Peyer's patch (tissue), 4 donors: ENCODE measurements at regions not wholly inside any gene's neighbourhood (a gene's known extent, or its start where the extent isn't known, plus 50 kb on each side); places are given as distances from the start of the nearest gene placed in this dataset.

Experiments used
- DNase-seq, 3 donors: peaks; one replicate each; pipeline ENCODE4 v3.0.0-alpha.2; 2017 to 2019
- H3K27ac ChIP-seq, 4 donors: fragments of 200-600 bp; sonication (generic); one replicate each; pipeline ENCODE4 v1.5.1; 2016 to 2019
- H3K27me3 ChIP-seq, 2 donors: fragments of 200-600 bp; sonication (generic); one replicate each; pipeline ENCODE4 v1.5.1; 2019
- H3K36me3 ChIP-seq, 3 donors: fragments of 200-600 bp; sonication (generic); one replicate each; pipeline ENCODE4 v1.5.1; 2016 to 2019
- H3K4me1 ChIP-seq, 4 donors: fragments of 200-600 bp; sonication (generic); one replicate each; pipeline ENCODE4 v1.5.1; 2016 to 2019
- H3K4me3 ChIP-seq, 4 donors: fragments of 200-600 bp; sonication (generic); 1 replicate in 3 of 4; 2 replicates in 1 of 4; pipeline ENCODE4 v1.5.1; 2016 to 2019; ENCODE audit warnings: mild to moderate bottlenecking in 1 of 4
- H3K9me3 ChIP-seq, 4 donors: fragments of 200-600 bp; sonication (generic); one replicate each; pipeline ENCODE4 v1.5.1; 2016 to 2019; ENCODE audit warnings: mild to moderate bottlenecking in 1 of 4
- POLR2A ChIP-seq, 2 donors: fragments of 450-650 bp; IDR thresholded peaks; one replicate each; pipeline ENCODE4 v1.5.1; 2017; ENCODE audit warnings: antibody characterized with exemption in 2 of 2, mild to moderate bottlenecking in 2 of 2, moderate library complexity in 2 of 2
- TF ChIP-seq, protein P1 (sequence below), 6 experiments: fragments of 450-650 bp in 4 of 6; fragments of 200-600 bp in 2 of 6; sonication (generic) in 1 of 6; IDR thresholded peaks; one replicate each; pipeline ENCODE4 v1.5.1; 2017 to 2019; ENCODE audit warnings: antibody characterized with exemption in 6 of 6, mild to moderate bottlenecking in 3 of 6, moderate library complexity in 1 of 6

DNA sequence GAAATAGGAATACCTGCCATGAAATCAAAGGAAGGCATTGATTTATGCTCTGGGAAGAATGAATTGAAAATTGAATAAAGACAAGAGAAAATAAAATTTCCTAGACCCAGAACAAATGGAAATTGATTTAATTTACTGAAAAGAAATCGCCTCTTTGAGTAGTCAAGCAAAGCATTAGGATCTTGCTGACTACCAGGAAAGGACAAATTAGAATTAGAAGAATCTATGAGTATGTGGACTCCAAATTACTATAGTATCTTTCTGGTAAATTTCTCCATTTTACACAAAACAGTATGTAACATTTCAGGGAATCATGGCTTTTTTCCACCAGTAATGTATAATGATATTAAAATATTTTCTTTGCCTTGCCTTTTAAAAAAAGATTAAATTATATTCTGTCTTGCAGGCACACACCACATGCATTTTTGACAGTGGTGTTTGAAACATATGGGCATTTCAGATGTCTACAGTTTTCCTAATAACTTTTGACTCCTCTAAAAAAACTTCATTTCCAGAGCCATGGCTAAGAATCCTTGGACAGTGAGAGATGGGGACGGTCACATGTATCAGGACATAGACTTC, 768.7 kb upstream of the NRSN1 start:
- no peak for DNase-seq
- TF ChIP-seq, protein P1, sequence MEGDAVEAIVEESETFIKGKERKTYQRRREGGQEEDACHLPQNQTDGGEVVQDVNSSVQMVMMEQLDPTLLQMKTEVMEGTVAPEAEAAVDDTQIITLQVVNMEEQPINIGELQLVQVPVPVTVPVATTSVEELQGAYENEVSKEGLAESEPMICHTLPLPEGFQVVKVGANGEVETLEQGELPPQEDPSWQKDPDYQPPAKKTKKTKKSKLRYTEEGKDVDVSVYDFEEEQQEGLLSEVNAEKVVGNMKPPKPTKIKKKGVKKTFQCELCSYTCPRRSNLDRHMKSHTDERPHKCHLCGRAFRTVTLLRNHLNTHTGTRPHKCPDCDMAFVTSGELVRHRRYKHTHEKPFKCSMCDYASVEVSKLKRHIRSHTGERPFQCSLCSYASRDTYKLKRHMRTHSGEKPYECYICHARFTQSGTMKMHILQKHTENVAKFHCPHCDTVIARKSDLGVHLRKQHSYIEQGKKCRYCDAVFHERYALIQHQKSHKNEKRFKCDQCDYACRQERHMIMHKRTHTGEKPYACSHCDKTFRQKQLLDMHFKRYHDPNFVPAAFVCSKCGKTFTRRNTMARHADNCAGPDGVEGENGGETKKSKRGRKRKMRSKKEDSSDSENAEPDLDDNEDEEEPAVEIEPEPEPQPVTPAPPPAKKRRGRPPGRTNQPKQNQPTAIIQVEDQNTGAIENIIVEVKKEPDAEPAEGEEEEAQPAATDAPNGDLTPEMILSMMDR (IDR thresholded peaks at IDR 0.05), result no peak
- no peak for TF ChIP-seq POLR2A (IDR thresholded peaks at IDR 0.05)
- H3K9me3 ChIP-seq, result no peaks in the 10 kb centered on the region
- H3K4me3 ChIP-seq, result no peak overlapping the region
- no peaks in the 10 kb centered on the region for H3K36me3 ChIP-seq
- no peaks in the 10 kb centered on the region for H3K27me3 ChIP-seq
- H3K27ac ChIP-seq, result no peak overlapping the region
- H3K4me1 ChIP-seq, result no peaks in the 10 kb centered on the region

GRCh38 chr6:23365732-23366131, 760.3 kb upstream of the NRSN1 start:
- Histone ChIP-seq H3K4me1 (no peaks in the 10 kb centered on the region), H3K4me3 (no peak overlapping the region), H3K27me3 (no peaks in the 10 kb centered on the region), H3K36me3 (no peaks in the 10 kb centered on the region), H3K27ac (no peak overlapping the region), H3K9me3 (peaks cover 0 to 4% (median 0%) of the 10 kb centered on the region in 4 donors)
- no peak for DNase-seq
- TF ChIP-seq POLR2A (IDR thresholded peaks at IDR 0.05), result no peak
- TF ChIP-seq, protein P1 (IDR thresholded peaks at IDR 0.05), result no peak

- Histone ChIP-seq H3K4me3 (no peak overlapping the region), H3K9me3 (peaks cover 0 to 4% (median 0%) of the 10 kb centered on the region in 4 donors), H3K27me3 (no peaks in the 10 kb centered on the region), H3K27ac (no peak overlapping the region), H3K36me3 (no peaks in the 10 kb centered on the region), H3K4me1 (no peaks in the 10 kb centered on the region)
- DNase-seq, result no peak
- no peak for TF ChIP-seq POLR2A (IDR thresholded peaks at IDR 0.05)
- TF ChIP-seq, protein P1 (IDR thresholded peaks at IDR 0.05), result no peak
Measured at GRCh38 chr6:23367311-23367710, 758.7 kb upstream of the NRSN1 start.

- H3K4me3 ChIP-seq, result no peak overlapping the region
- no peak overlapping the region for H3K27ac ChIP-seq
- DNase-seq, result no peak
- no peaks in the 10 kb centered on the region for H3K4me1 ChIP-seq
- no peaks in the 10 kb centered on the region for H3K36me3 ChIP-seq
- TF ChIP-seq, protein P1 (IDR thresholded peaks at IDR 0.05), result no peak
- no peak for TF ChIP-seq POLR2A (IDR thresholded peaks at IDR 0.05)
- H3K9me3 ChIP-seq, result peaks cover 0 to 4% (median 0%) of the 10 kb centered on the region in 4 donors
- no peaks in the 10 kb centered on the region for H3K27me3 ChIP-seq
Measured at GRCh38 chr6:23368557-23368956, 757.5 kb upstream of the NRSN1 start.

GRCh38 chr6:23370051-23370450, 756.0 kb upstream of the NRSN1 start:
- Histone ChIP-seq H3K27ac (no peak overlapping the region), H3K4me3 (no peak overlapping the region), H3K9me3 (no peaks in the 10 kb centered on the region), H3K4me1 (no peaks in the 10 kb centered on the region), H3K27me3 (no peaks in the 10 kb centered on the region), H3K36me3 (no peaks in the 10 kb centered on the region)
- DNase-seq, result no peak
- TF ChIP-seq, protein P1 (IDR thresholded peaks at IDR 0.05), result no peak
- no peak for TF ChIP-seq POLR2A (IDR thresholded peaks at IDR 0.05)
